ENCODE measurements at regions not wholly inside any gene's neighbourhood (a gene's known extent, or its start where the extent isn't known, plus 50 kb on each side); places are given as distances from the start of the nearest gene placed in this dataset.

GRCh38 chr16:85199069-85199725, 86.9 kb upstream of the CIBAR2 start:
- no peaks in the 10 kb centered on the region for H3K9me2 ChIP-seq (ENCODE audit: insufficient read depth, low read length)
- no peak overlapping the region for H2AFZ ChIP-seq (ENCODE audit: low read depth, low read length)
- TF ChIP-seq REST (IDR thresholded peaks at IDR 0.05; ENCODE audit: borderline replicate concordance), result no peak
- TF ChIP-seq MXI1 (conservative IDR thresholded peaks at IDR 0.05; ENCODE audit: poor library complexity, severe bottlenecking), result no peak
- no peak for TF ChIP-seq CTCF (IDR thresholded peaks at IDR 0.05; ENCODE audit: poor library complexity, severe bottlenecking)
- TF ChIP-seq SMC3 (conservative IDR thresholded peaks at IDR 0.05; ENCODE audit: poor library complexity), result no peak
- TF ChIP-seq POLR2AphosphoS5 (IDR thresholded peaks at IDR 0.05), result no peak
- TF ChIP-seq EP300 (conservative IDR thresholded peaks at IDR 0.05; ENCODE audit: poor library complexity, severe bottlenecking), result no peak
- no peak for TF ChIP-seq RAD21 (conservative IDR thresholded peaks at IDR 0.05)
- TF ChIP-seq TAF1 (IDR thresholded peaks at IDR 0.05; ENCODE audit: low read depth), result no peak
- TF ChIP-seq EZH2 (IDR thresholded peaks at IDR 0.05; ENCODE audit: borderline replicate concordance, insufficient read depth, low read length, poor library complexity, severe bottlenecking), result no peak
- H3K36me3 ChIP-seq (ENCODE audit: insufficient read depth, low read length), result no peaks in the 10 kb centered on the region
- no peaks in the 10 kb centered on the region for H3K9me3 ChIP-seq (ENCODE audit: low read length)
- H3K4me3 ChIP-seq (ENCODE audit: low read length), result no peak overlapping the region
- no peaks in the 10 kb centered on the region for H3K79me2 ChIP-seq (replicated peaks; ENCODE audit: insufficient read depth, low read length)
- no peak overlapping the region for H3K4me2 ChIP-seq (ENCODE audit: low read length)
- H3K9ac ChIP-seq (ENCODE audit: low read length), result no peak overlapping the region
- no peaks in the 10 kb centered on the region for H3F3A ChIP-seq (ENCODE audit: insufficient read depth, low read length, poor library complexity, severe bottlenecking)
- H3K27ac ChIP-seq (ENCODE audit: low read length), result no peak overlapping the region
- H3K27me3 ChIP-seq (ENCODE audit: insufficient read depth, low read depth, low read length), result no peaks in the 10 kb centered on the region
- no peaks in the 10 kb centered on the region for H4K20me1 ChIP-seq (ENCODE audit: insufficient read depth)

- H3K9ac ChIP-seq (ENCODE audit: low read length), result no peak overlapping the region
- H3K27ac ChIP-seq (ENCODE audit: low read length), result no peak overlapping the region
- no peaks in the 10 kb centered on the region for H3K9me2 ChIP-seq (ENCODE audit: insufficient read depth, low read length)
- no peaks in the 10 kb centered on the region for H3K79me2 ChIP-seq (replicated peaks; ENCODE audit: insufficient read depth, low read length)
- no peaks in the 10 kb centered on the region for H3K27me3 ChIP-seq (ENCODE audit: insufficient read depth, low read depth, low read length)
- no peak overlapping the region for H3K4me2 ChIP-seq (ENCODE audit: low read length)
- H4K20me1 ChIP-seq (ENCODE audit: insufficient read depth), result no peaks in the 10 kb centered on the region
- no peak overlapping the region for H2AFZ ChIP-seq (ENCODE audit: low read depth, low read length)
- H3K4me3 ChIP-seq (ENCODE audit: low read length), result no peak overlapping the region
- H3F3A ChIP-seq (ENCODE audit: insufficient read depth, low read length, poor library complexity, severe bottlenecking), result no peaks in the 10 kb centered on the region
- no peaks in the 10 kb centered on the region for H3K36me3 ChIP-seq (ENCODE audit: insufficient read depth, low read length)
- no peaks in the 10 kb centered on the region for H3K9me3 ChIP-seq (ENCODE audit: low read length)
- TF ChIP-seq EZH2 (IDR thresholded peaks at IDR 0.05; ENCODE audit: borderline replicate concordance, insufficient read depth, low read length, poor library complexity, severe bottlenecking) (no peak), RAD21 (conservative IDR thresholded peaks at IDR 0.05) (no peak), SMC3 (conservative IDR thresholded peaks at IDR 0.05; ENCODE audit: poor library complexity) (no peak), TAF1 (IDR thresholded peaks at IDR 0.05; ENCODE audit: low read depth) (no peak), POLR2AphosphoS5 (IDR thresholded peaks at IDR 0.05) (no peak), MXI1 (conservative IDR thresholded peaks at IDR 0.05; ENCODE audit: poor library complexity, severe bottlenecking) (no peak), REST (IDR thresholded peaks at IDR 0.05; ENCODE audit: borderline replicate concordance) (no peak), EP300 (conservative IDR thresholded peaks at IDR 0.05; ENCODE audit: poor library complexity, severe bottlenecking) (no peak), CTCF (IDR thresholded peaks at IDR 0.05; ENCODE audit: poor library complexity, severe bottlenecking) (no peak)
Observed at GRCh38 chr16:85199880-85200279, 87.6 kb upstream of the CIBAR2 start.
